HepG2 (cell line): ENCODE measurements at regions not wholly inside any gene's neighbourhood (a gene's known extent, or its start where the extent isn't known, plus 50 kb on each side); places are given as distances from the start of the nearest gene placed in this dataset.

Experiments used
- ATAC-seq: fragments of 200-7000 bp; cut with Tn5 transposase; 3 replicates; pipeline ENCODE4 v1.9.1; 2020; ENCODE audit warnings: mild to moderate bottlenecking, moderate library complexity
- BruUV-seq: library from RNA; stranded (reverse); fragments of 400-500 nt; replicated peaks from 2 replicates; lab custom pipeline; 2021; lab: Mats Ljungman, UMichigan
- CTCF ChIA-PET: fragments of 300-600 bp; formaldehyde crosslinking; extraction: SDS; loops from one replicate; lab custom pipeline; 2021; ENCODE audit warnings: low total read pairs, inconsistent platforms, low intra/inter-chr PET ratio; lab: Yijun Ruan, JAX
- POLR2A ChIA-PET: fragments of 350-600 bp; sonication (Branson Sonifier 250); formaldehyde crosslinking; loops from one replicate; lab custom pipeline; 2020; ENCODE audit warnings: antibody characterized with exemption, inconsistent platforms; lab: Yijun Ruan, JAX
- DNase-seq: peaks from one replicate; pipeline ENCODE4 v3.0.0-alpha.2; 2015; ENCODE audit warnings: low spot score
- FAIRE-seq: peaks from 3 replicates; lab custom pipeline; 2011; peaks lifted over from hg19 to GRCh38; lab: Jason Lieb, UNC
- H2AFZ ChIP-seq: one replicate; pipeline ENCODE4 v1.6.1; 2011; ENCODE audit warnings: low read length, inconsistent platforms
- H3K27ac ChIP-seq: fragments of 300-600 bp; 3 replicates; pipeline ENCODE4 v1.8.0; 2011; ENCODE audit warnings: mixed run types, mild to moderate bottlenecking, mixed read lengths, low read length, inconsistent platforms; ENCODE audit not compliant: insufficient read depth; ENCODE audit errors: extremely low read length
- H3K27me3 ChIP-seq, 2 experiments: fragments of 200-600 bp in 1 of 2; 2 replicates in 1 of 2; 3 replicates in 1 of 2; pipeline versions ENCODE4 v1.6.0 to v1.8.0; 2011; ENCODE audit warnings: low read length in 2 of 2, mild to moderate bottlenecking in 2 of 2, moderate library complexity in 2 of 2, inconsistent platforms in 1 of 2; ENCODE audit not compliant: insufficient read depth in 2 of 2, control insufficient read depth in 1 of 2
- H3K36me3 ChIP-seq, 2 experiments: fragments of 200-600 bp in 1 of 2; replicated peaks in 1 of 2; 2 replicates in 1 of 2; 3 replicates in 1 of 2; pipeline versions ENCODE4 v1.5.1 to v1.8.0; 2011; ENCODE audit warnings: low read length in 2 of 2, inconsistent platforms in 1 of 2; ENCODE audit not compliant: insufficient read depth in 2 of 2, control insufficient read depth in 1 of 2
- H3K4me1 ChIP-seq: 2 replicates; pipeline ENCODE4 v1.5.1; 2012; ENCODE audit warnings: low read length, inconsistent platforms; ENCODE audit not compliant: insufficient read depth
- H3K4me2 ChIP-seq: 2 replicates; pipeline ENCODE4 v1.6.0; 2011; ENCODE audit warnings: low read depth, low read length, inconsistent platforms
- H3K4me3 ChIP-seq, 3 experiments: fragments of 200-600 bp in 1 of 3; sonication (generic), shearing (Covaris generic) in 1 of 3; replicated peaks in 1 of 3; 2 replicates each; pipeline ENCODE4 v1.5.1; 2011 to 2016; ENCODE audit warnings: low read length in 3 of 3, inconsistent platforms in 2 of 3, low read depth in 2 of 3, mild to moderate bottlenecking in 2 of 3, control low read depth in 1 of 3, mixed read lengths in 1 of 3; ENCODE audit not compliant: insufficient read depth in 1 of 3
- H3K79me2 ChIP-seq: one replicate; pipeline ENCODE4 v1.6.1; 2011; ENCODE audit warnings: low read length, inconsistent platforms; ENCODE audit not compliant: insufficient read depth
- H3K9ac ChIP-seq: 2 replicates; pipeline ENCODE4 v1.6.0; 2011; ENCODE audit warnings: mild to moderate bottlenecking, low read depth, low read length, inconsistent platforms; ENCODE audit not compliant: insufficient read depth
- H3K9me3 ChIP-seq: 2 replicates; pipeline ENCODE4 v1.5.1; 2012; ENCODE audit warnings: mild to moderate bottlenecking, low read length
- H4K20me1 ChIP-seq: 2 replicates; pipeline ENCODE4 v1.6.0; 2011; ENCODE audit warnings: inconsistent platforms, mild to moderate bottlenecking, low read length, moderate library complexity; ENCODE audit not compliant: insufficient read depth
- ASH2L ChIP-seq: fragments of 300-600, 200-600 bp; sonication (generic); IDR thresholded peaks from 2 replicates; pipeline ENCODE4 v1.7.0; 2017; ENCODE audit warnings: low read depth, mild to moderate bottlenecking, moderate library complexity, mixed read lengths, low read length; ENCODE audit not compliant: insufficient read length
- CBFB ChIP-seq: sonication (generic); formaldehyde crosslinking; IDR thresholded peaks from 2 replicates; pipeline ENCODE4 v1.4.0; 2020; ENCODE audit warnings: missing genetic modification reagents
- IRF2 ChIP-seq: IDR thresholded peaks from 2 replicates; pipeline ENCODE4 v1.6.1; 2018; ENCODE audit warnings: missing genetic modification reagents, missing compliant biosample characterization
- MTA3 ChIP-seq: sonication (generic); formaldehyde crosslinking; IDR thresholded peaks from 2 replicates; pipeline ENCODE4 v1.4.0; 2020; ENCODE audit warnings: missing genetic modification reagents
- NFRKB ChIP-seq: fragments of 450-650 bp; IDR thresholded peaks from 2 replicates; pipeline ENCODE4 v1.6.1; 2017
- SRSF9 ChIP-seq: fragments of 200-400 bp; formaldehyde crosslinking; IDR thresholded peaks from 2 replicates; pipeline ENCODE4 v1.6.1; 2018; ENCODE audit warnings: borderline replicate concordance, mild to moderate bottlenecking, low read depth, low read length; ENCODE audit not compliant: insufficient read depth, poor library complexity, severe bottlenecking
- SRY ChIP-seq: sonication (generic); formaldehyde crosslinking; IDR thresholded peaks from 2 replicates; pipeline ENCODE4 v1.8.0; 2022; ENCODE audit warnings: mild to moderate bottlenecking, missing genetic modification reagents
- ZBTB8A ChIP-seq: sonication (generic); formaldehyde crosslinking; IDR thresholded peaks from 2 replicates; pipeline ENCODE4 v1.4.0; 2020; ENCODE audit warnings: mild to moderate bottlenecking, low read depth, missing genetic modification reagents, borderline replicate concordance
- ZNF138 ChIP-seq: sonication (generic); formaldehyde crosslinking; IDR thresholded peaks from 2 replicates; pipeline ENCODE4 v1.5.0; 2020; ENCODE audit warnings: mild to moderate bottlenecking, low read depth, missing genetic modification reagents
- ZNF512B ChIP-seq: sonication (generic); formaldehyde crosslinking; IDR thresholded peaks from 2 replicates; pipeline ENCODE4 v1.5.1; 2020; ENCODE audit warnings: missing genetic modification reagents, mild to moderate bottlenecking, borderline replicate concordance
- ZNF7 ChIP-seq: IDR thresholded peaks from 2 replicates; pipeline ENCODE4 v1.6.1; 2016; ENCODE audit warnings: missing biosample characterization, missing genetic modification reagents
- WGBS: methylation state at CpG from one replicate; pipeline ENCODE4 v1.1.6; 2017; ENCODE audit warnings: low lambda C conversion rate; 5-methylcytosine and 5-hydroxymethylcytosine counted together
- in situ Hi-C: cut with HindIII; loops from 2 replicates; pipeline ENCODE4 v1.10.0; 2017; ENCODE audit warnings: low pct_unique_long_range_greater_than_20kb; ENCODE audit not compliant: extremely low pct_ligation_motif_present
- intact Hi-C: fragments of 100-400 bp; cut with micrococcal nuclease; formaldehyde crosslinking; loops from one replicate; pipeline ENCODE4 v1.10.0; 2022; ENCODE audit not compliant: unreplicated experiment

GRCh38 chr15:26197719-26198118 lies 334.6 kb upstream of the ATP10A start:
- 34% methylated on average over 5 of the region's 5 CpGs for WGBS
- TF ChIP-seq CBFB (CRISPR knock-in tag) (no peak), SRY (CRISPR knock-in tag) (no peak), MTA3 (CRISPR knock-in tag) (no peak), IRF2 (CRISPR knock-in tag) (no peak), ASH2L (no peak), ZNF138 (no peak), ZNF7 (CRISPR knock-in tag) (no peak), NFRKB (no peak), SRSF9 (no peak)
- H3K9ac ChIP-seq, result no peak overlapping the region
- H2AFZ ChIP-seq, result no peak overlapping the region
- H3K4me2 ChIP-seq, result no peak overlapping the region
- intact Hi-C loops, result no loop called here
- BruUV-seq, result no TSS peak
- ChIA-PET CTCF (no interaction called here), POLR2A (no interaction called here)
- no peak overlapping the region for H3K4me3 ChIP-seq
- no peak overlapping the region for H3K27ac ChIP-seq
- H3K9me3 ChIP-seq, result peaks cover 40% of the 10 kb centered on the region
- no peaks in the 10 kb centered on the region for H4K20me1 ChIP-seq
- H3K27me3 ChIP-seq, result no peaks in the 10 kb centered on the region
- H3K36me3 ChIP-seq, result no peaks in the 10 kb centered on the region
- H3K79me2 ChIP-seq, result no peaks in the 10 kb centered on the region
- in situ Hi-C loops, result no loop called here
- no peak for ATAC-seq
- DNase-seq, result no peak
- no peak for FAIRE-seq
- no peaks in the 10 kb centered on the region for H3K4me1 ChIP-seq

- TF ChIP-seq ZNF512B (CRISPR knock-in tag) (no peak), ZBTB8A (no peak)
- TF ChIP-seq, all 625 proteins: peak for 0
- no peak for DNase-seq
- Histone ChIP-seq H3K4me3 (no peak overlapping the region), H2AFZ (no peak overlapping the region), H3K36me3 (no peaks in the 10 kb centered on the region), H3K4me1 (no peaks in the 10 kb centered on the region), H3K27me3 (no peaks in the 10 kb centered on the region), H3K4me2 (no peak overlapping the region), H3K79me2 (no peaks in the 10 kb centered on the region), H4K20me1 (no peaks in the 10 kb centered on the region), H3K9me3 (peaks cover 35% of the 10 kb centered on the region), H3K9ac (no peak overlapping the region), H3K27ac (no peak overlapping the region)
- no peak for FAIRE-seq
- BruUV-seq, result no TSS peak
- in situ Hi-C loops (no loop called here), intact Hi-C loops (no loop called here)
- no CpG with 5 or more reads among the region's 1 CpG for WGBS
- CTCF ChIA-PET, result no interaction called here
- no peak for ATAC-seq
- POLR2A ChIA-PET, result no interaction called here
Observed at GRCh38 chr15:26197060-26197459, 333.9 kb upstream of the ATP10A start.
